Keratinocyte (primary cell): ENCODE measurements at regions not wholly inside any gene's neighbourhood (a gene's known extent, or its start where the extent isn't known, plus 50 kb on each side); places are given as distances from the start of the nearest gene placed in this dataset.

Source experiments
- CTCF ChIP-seq, 3 experiments: IDR thresholded peaks in 1 of 3; conservative IDR thresholded peaks in 1 of 3; optimal IDR thresholded peaks in 1 of 3; 2 replicates in 2 of 3; 3 replicates in 1 of 3; pipeline versions ENCODE3 to v1.5.1; 2011; ENCODE audit warnings: low read length in 3 of 3, mild to moderate bottlenecking in 3 of 3, moderate library complexity in 2 of 3, control low read depth in 1 of 3, inconsistent platforms in 1 of 3; ENCODE audit not compliant: insufficient read depth in 2 of 3; ENCODE audit errors: extremely low read depth in 1 of 3
- EZH2 ChIP-seq: IDR thresholded peaks from one replicate; pipeline ENCODE4 v1.6.1; 2012; ENCODE audit warnings: inconsistent platforms, mild to moderate bottlenecking, low read length, moderate library complexity

DNA sequence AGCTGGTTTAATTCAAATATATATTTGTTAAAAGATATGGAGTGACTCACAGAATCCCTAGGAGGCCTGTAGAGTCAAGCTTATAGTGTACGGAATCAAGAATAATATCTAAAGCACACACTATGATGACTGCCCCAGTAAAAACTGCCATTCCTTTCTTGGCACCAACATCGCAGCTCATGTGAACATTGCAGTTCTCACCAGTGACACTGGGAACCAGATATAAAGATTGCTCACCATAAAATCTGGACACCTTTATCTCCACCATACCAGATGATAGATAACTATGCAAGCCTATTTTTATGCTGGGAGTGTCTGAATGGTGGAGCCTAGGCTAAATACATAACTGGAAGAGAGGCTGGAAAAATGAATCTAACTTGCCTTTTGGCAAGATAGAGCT is 463.9 kb upstream of the TBX3 start:
- TF ChIP-seq CTCF (optimal IDR thresholded peaks at IDR 0.05 in 1 of 3, IDR thresholded peaks at IDR 0.05 in 1 of 3, conservative IDR thresholded peaks at IDR 0.05 in 1 of 3; ENCODE audit: extremely low read depth in 1 of 3, insufficient read depth in 2 of 3, low read length in 3 of 3): no peak
- TF ChIP-seq EZH2: no peak
